ENCODE measurements at regions not wholly inside any gene's neighbourhood (a gene's known extent, or its start where the extent isn't known, plus 50 kb on each side); places are given as distances from the start of the nearest gene placed in this dataset.

- WGBS (ENCODE audit: insufficient coverage): no CpG with 5 or more reads among the region's 2 CpGs
- no peak for DNase-seq
- no peak for TF ChIP-seq EZH2 (IDR thresholded peaks at IDR 0.05; ENCODE audit: borderline replicate concordance, insufficient read depth, low read depth, low read length, poor library complexity, severe bottlenecking)
- Histone ChIP-seq H3K27me3 (replicated peaks in 1 of 4; ENCODE audit: control extremely low read depth in 1 of 4, control insufficient read depth in 3 of 4, insufficient read depth in 4 of 4, low read length in 3 of 4) (no peaks in the 10 kb centered on the region), H3K4me3 (ENCODE audit: control extremely low read depth in 1 of 5, extremely low read depth in 1 of 5, insufficient read depth in 1 of 5, low read depth in 2 of 5, low read length in 4 of 5) (no peak overlapping the region), H3K4me2 (replicated peaks; ENCODE audit: low read depth, low read length, poor library complexity, severe bottlenecking) (no peak overlapping the region), H3K79me2 (ENCODE audit: control insufficient read depth, insufficient read depth, low read length) (no peaks in the 10 kb centered on the region), H3K36me3 (replicated peaks in 1 of 2; ENCODE audit: control extremely low read depth in 1 of 2, control insufficient read depth in 1 of 2, extremely low read depth in 1 of 2, insufficient read depth in 2 of 2, low read length in 1 of 2) (no peaks in the 10 kb centered on the region), H2AFZ (ENCODE audit: insufficient read depth, low read depth, low read length, poor library complexity, severe bottlenecking) (no peak overlapping the region), H4K20me1 (ENCODE audit: control insufficient read depth, insufficient read depth, low read length, poor library complexity, severe bottlenecking) (no peaks in the 10 kb centered on the region), H3K9ac (ENCODE audit: low read length) (no peak overlapping the region), H3K4me1 (ENCODE audit: control insufficient read depth in 2 of 2, insufficient read depth in 2 of 2, low read length in 2 of 2) (peaks cover 0 to 2% of the 10 kb centered on the region in 2 donors), H3K27ac (ENCODE audit: low read length in 2 of 2) (no peak overlapping the region), H3K9me3 (ENCODE audit: control extremely low read depth in 1 of 3, control insufficient read depth in 2 of 3, insufficient read depth in 1 of 3, low read length in 2 of 3) (no peaks in the 10 kb centered on the region)
- no peak overlapping the region for H3K4me3 Mint-ChIP-seq
- ATAC-seq (ENCODE audit: low read depth): no peak
- no peaks in the 10 kb centered on the region for H3K4me1 Mint-ChIP-seq
- intact Hi-C loops (cut with micrococcal nuclease): no loop called here
- ChIA-PET POLR2A (no interaction called here), CTCF (no interaction called here)
- H3K27ac Mint-ChIP-seq: no peak overlapping the region
- no peaks in the 10 kb centered on the region for H3K9me3 Mint-ChIP-seq (ENCODE audit: insufficient read depth)
- no peaks in the 10 kb centered on the region for H3K27me3 Mint-ChIP-seq
Measured at GRCh38 chr7:24469118-24469517, 104.1 kb upstream of the PALS2 start.

- intact Hi-C loops (cut with micrococcal nuclease): no loop called here
- Histone ChIP-seq H2AFZ (ENCODE audit: insufficient read depth, low read depth, low read length, poor library complexity, severe bottlenecking) (no peak overlapping the region), H3K79me2 (ENCODE audit: control insufficient read depth, insufficient read depth, low read length) (no peaks in the 10 kb centered on the region), H3K27ac (ENCODE audit: low read length in 2 of 2) (no peak overlapping the region), H3K4me1 (ENCODE audit: control insufficient read depth in 2 of 2, insufficient read depth in 2 of 2, low read length in 2 of 2) (peaks cover 0 to 2% of the 10 kb centered on the region in 2 donors), H3K27me3 (replicated peaks in 1 of 4; ENCODE audit: control extremely low read depth in 1 of 4, control insufficient read depth in 3 of 4, insufficient read depth in 4 of 4, low read length in 3 of 4) (no peaks in the 10 kb centered on the region), H3K9me3 (ENCODE audit: control extremely low read depth in 1 of 3, control insufficient read depth in 2 of 3, insufficient read depth in 1 of 3, low read length in 2 of 3) (no peaks in the 10 kb centered on the region), H4K20me1 (ENCODE audit: control insufficient read depth, insufficient read depth, low read length, poor library complexity, severe bottlenecking) (no peaks in the 10 kb centered on the region), H3K9ac (ENCODE audit: low read length) (no peak overlapping the region), H3K4me3 (ENCODE audit: control extremely low read depth in 1 of 5, extremely low read depth in 1 of 5, insufficient read depth in 1 of 5, low read depth in 2 of 5, low read length in 4 of 5) (no peak overlapping the region), H3K4me2 (replicated peaks; ENCODE audit: low read depth, low read length, poor library complexity, severe bottlenecking) (no peak overlapping the region), H3K36me3 (replicated peaks in 1 of 2; ENCODE audit: control extremely low read depth in 1 of 2, control insufficient read depth in 1 of 2, extremely low read depth in 1 of 2, insufficient read depth in 2 of 2, low read length in 1 of 2) (no peaks in the 10 kb centered on the region)
- ATAC-seq (ENCODE audit: low read depth) (no peak), DNase-seq (no peak)
- Mint-ChIP-seq H3K9me3 (ENCODE audit: insufficient read depth) (no peaks in the 10 kb centered on the region), H3K4me1 (no peaks in the 10 kb centered on the region), H3K27me3 (peaks cover 3% of the 10 kb centered on the region), H3K27ac (no peak overlapping the region), H3K4me3 (no peak overlapping the region)
- CTCF ChIA-PET: no interaction called here
- TF ChIP-seq, protein P1, sequence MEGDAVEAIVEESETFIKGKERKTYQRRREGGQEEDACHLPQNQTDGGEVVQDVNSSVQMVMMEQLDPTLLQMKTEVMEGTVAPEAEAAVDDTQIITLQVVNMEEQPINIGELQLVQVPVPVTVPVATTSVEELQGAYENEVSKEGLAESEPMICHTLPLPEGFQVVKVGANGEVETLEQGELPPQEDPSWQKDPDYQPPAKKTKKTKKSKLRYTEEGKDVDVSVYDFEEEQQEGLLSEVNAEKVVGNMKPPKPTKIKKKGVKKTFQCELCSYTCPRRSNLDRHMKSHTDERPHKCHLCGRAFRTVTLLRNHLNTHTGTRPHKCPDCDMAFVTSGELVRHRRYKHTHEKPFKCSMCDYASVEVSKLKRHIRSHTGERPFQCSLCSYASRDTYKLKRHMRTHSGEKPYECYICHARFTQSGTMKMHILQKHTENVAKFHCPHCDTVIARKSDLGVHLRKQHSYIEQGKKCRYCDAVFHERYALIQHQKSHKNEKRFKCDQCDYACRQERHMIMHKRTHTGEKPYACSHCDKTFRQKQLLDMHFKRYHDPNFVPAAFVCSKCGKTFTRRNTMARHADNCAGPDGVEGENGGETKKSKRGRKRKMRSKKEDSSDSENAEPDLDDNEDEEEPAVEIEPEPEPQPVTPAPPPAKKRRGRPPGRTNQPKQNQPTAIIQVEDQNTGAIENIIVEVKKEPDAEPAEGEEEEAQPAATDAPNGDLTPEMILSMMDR (IDR thresholded peaks at IDR 0.05): no peak
- TF ChIP-seq EZH2 (IDR thresholded peaks at IDR 0.05; ENCODE audit: borderline replicate concordance, insufficient read depth, low read depth, low read length, poor library complexity, severe bottlenecking): no peak
- POLR2A ChIA-PET: no interaction called here
- 63% methylated on average over 1 of the region's 1 CpG for WGBS (ENCODE audit: insufficient coverage)
Measured at GRCh38 chr7:24472093-24472492, 101.2 kb upstream of the PALS2 start.

Data from B cell (primary cell).